Activated CD4-positive, alpha-beta T cell treated with anti-CD3 and anti-CD28 coated beads, Interleukin-2, amount 10 ng/mL, durations not matched to agents 7 days and 5 days (primary cell): ENCODE measurements at regions not wholly inside any gene's neighbourhood (a gene's known extent, or its start where the extent isn't known, plus 50 kb on each side); places are given as distances from the start of the nearest gene placed in this dataset.
"Not testable (repeated sequence)": the region's sequence is repeated elsewhere in the genome, so short reads cannot be mapped to it uniquely, and the experiment has no call there.

Experiments
- CTCF ChIA-PET: fragments of 350-600 bp; sonication (Branson Sonifier 250); formaldehyde crosslinking; loops from one replicate; lab custom pipeline; 2021; ENCODE audit warnings: antibody characterized with exemption; lab: Charles Lee
- POLR2A ChIA-PET: fragments of 350-600 bp; sonication (Branson Sonifier 250); formaldehyde crosslinking; loops from one replicate; lab custom pipeline; 2021; ENCODE audit warnings: antibody characterized with exemption; lab: Charles Lee
- DNase-seq: peaks from one replicate; pipeline ENCODE4 v3.0.0-alpha.2; 2020
- H3K27ac Mint-ChIP-seq: one replicate; pipeline ENCODE4 v1.8.0; 2021; ENCODE audit warnings: mild to moderate bottlenecking, moderate library complexity, mixed read lengths
- H3K27me3 Mint-ChIP-seq: one replicate; pipeline ENCODE4 v1.8.0; 2021; ENCODE audit warnings: mixed read lengths
- H3K36me3 Mint-ChIP-seq: one replicate; pipeline ENCODE4 v1.8.0; 2021; ENCODE audit warnings: low read depth, mixed read lengths
- H3K4me1 Mint-ChIP-seq: one replicate; pipeline ENCODE4 v1.8.0; 2021; ENCODE audit warnings: mixed read lengths
- H3K4me3 Mint-ChIP-seq: one replicate; pipeline ENCODE4 v1.8.0; 2021; ENCODE audit warnings: mild to moderate bottlenecking, moderate library complexity, mixed read lengths
- H3K9me3 Mint-ChIP-seq: one replicate; pipeline ENCODE4 v1.8.0; 2021; ENCODE audit warnings: mixed read lengths

DNA sequence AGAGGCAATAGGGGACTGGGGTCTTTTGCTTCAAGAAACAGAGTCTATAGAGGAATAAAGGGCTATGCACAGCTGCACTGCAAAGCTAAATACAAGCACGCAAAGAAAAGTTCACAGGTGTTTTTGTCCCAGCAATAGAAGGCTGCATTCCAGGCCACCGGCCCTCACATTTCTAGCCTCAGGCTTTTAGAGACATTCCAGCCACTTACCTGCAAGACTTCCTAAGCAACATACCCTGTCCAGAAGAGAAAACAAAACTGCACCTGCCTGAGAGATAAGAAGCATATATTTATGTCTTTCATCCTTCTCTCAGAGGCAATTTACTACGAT is 220.5 kb downstream of the OPA1 start:
- ChIA-PET POLR2A (no interaction called here), CTCF (no interaction called here)
- no peak overlapping the region for H3K27ac Mint-ChIP-seq
- no peaks in the 10 kb centered on the region for H3K36me3 Mint-ChIP-seq
- no peak for DNase-seq
- H3K9me3 Mint-ChIP-seq, result no peaks in the 10 kb centered on the region
- H3K27me3 Mint-ChIP-seq, result peaks cover 9% of the 10 kb centered on the region
- no peak overlapping the region for H3K4me3 Mint-ChIP-seq
- H3K4me1 Mint-ChIP-seq, result no peaks in the 10 kb centered on the region

DNA sequence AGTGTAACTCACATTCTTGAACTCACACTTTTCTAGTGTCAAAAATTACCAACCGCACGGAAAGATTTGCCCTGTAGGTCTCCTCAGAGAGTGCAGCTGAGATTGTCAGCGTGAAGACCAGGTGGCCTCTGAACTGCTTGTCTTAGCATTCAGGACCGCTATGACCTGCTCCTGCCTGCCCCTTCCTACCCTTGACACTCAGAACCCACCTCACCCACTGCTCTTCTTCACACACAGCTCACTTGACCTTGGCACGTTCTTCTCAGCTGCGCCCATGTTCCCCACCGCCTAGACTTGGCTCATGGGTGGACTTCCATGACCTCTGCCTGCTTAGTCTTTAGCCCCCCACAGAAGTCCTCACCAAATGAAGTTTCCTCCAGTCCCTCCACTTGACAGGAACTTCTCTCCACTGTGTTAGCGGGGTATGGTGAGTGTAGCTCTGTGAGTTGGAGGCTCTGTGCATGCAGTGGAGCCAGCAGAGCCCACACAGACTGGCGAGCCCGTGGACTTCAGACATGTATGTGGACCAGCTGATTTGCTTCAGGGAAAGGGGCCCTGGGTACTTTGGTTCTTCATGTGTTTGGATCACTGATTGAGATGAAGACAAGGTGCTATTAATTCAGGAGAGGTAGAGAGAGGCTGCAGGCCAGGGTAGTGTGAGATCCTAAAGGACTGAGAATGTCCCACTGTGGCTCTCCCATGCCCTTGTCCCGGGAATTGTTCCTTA is 221.3 kb downstream of the OPA1 start:
- peaks cover 9% of the 10 kb centered on the region for H3K27me3 Mint-ChIP-seq
- H3K4me3 Mint-ChIP-seq, result no peak overlapping the region
- no peaks in the 10 kb centered on the region for H3K36me3 Mint-ChIP-seq
- no peak overlapping the region for H3K27ac Mint-ChIP-seq
- POLR2A ChIA-PET, result no interaction called here
- DNase-seq, result no peak
- H3K9me3 Mint-ChIP-seq, result no peaks in the 10 kb centered on the region
- CTCF ChIA-PET, result no interaction called here
- no peaks in the 10 kb centered on the region for H3K4me1 Mint-ChIP-seq

DNA sequence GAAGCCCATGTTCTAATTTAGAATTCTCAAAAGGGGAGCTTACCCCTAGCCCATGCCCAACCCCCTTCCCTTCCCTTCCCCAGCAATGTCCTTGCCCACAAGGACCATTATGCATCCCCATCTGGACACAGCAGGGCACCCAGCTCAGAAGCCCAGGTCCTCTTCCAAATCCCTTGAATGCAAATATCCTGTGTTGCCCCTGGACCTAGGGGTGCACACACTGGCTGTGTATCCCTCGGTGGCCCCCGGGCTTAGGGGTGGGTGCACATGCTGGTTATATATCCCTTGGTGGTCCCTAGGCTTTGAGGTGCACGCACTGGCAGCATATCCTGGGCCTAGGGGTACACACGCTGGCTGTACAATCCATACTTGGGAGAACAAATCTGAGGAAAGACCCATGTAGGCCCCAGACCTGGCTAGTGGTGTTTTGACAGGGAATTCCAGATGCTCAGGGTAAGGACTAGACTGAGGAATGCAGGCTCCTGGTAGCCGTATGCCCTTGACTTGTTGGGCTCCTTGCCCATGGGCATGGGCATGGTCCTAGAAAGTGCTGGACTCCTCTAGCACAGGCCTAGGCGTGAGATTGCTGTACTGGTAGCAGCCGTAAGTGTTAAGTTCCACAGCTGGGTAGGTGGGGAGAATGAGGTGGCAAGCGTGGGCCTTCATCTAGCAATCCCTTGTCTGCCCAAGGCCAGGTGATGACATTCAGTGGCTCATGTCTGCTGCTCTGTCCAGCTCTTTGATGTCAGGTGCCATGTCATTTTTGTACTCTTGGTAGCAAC is 222.4 kb downstream of the OPA1 start:
- Mint-ChIP-seq H3K4me3 (no peak overlapping the region), H3K27me3 (peaks cover 11% of the 10 kb centered on the region), H3K9me3 (no peaks in the 10 kb centered on the region), H3K27ac (no peak overlapping the region), H3K4me1 (no peaks in the 10 kb centered on the region), H3K36me3 (no peaks in the 10 kb centered on the region)
- POLR2A ChIA-PET, result no interaction called here
- CTCF ChIA-PET, result interaction anchor here (0.6 kb wide), 1 partner anchor 298 kb away, joined by 3 read pairs; no protein-coding TSS in a partner anchor
- DNase-seq, result no peak

DNA sequence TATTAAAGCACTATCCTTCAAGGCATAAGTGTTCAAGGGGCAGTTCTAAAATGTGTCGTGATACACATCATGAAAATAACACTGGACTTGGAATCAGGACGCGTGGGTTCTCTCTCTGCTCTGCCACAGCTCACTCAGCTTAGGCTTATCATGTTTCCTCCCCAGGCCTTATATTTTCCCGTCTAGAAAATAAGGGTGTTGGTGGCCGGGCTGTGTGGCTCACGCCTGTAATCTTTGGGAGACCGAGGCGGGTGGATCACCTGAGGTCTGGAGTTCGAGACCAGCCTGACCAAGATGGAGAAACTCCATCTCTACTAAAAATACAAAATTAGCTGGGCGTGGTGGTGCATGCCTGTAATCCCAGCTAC is 223.0 kb downstream of the OPA1 start:
- H3K4me3 Mint-ChIP-seq, result no peak overlapping the region
- ChIA-PET CTCF (interaction anchor here (0.6 kb wide), 1 partner anchor 298 kb away, joined by 3 read pairs; no protein-coding TSS in a partner anchor), POLR2A (no interaction called here)
- no peaks in the 10 kb centered on the region for H3K4me1 Mint-ChIP-seq
- no peaks in the 10 kb centered on the region for H3K9me3 Mint-ChIP-seq
- no peak overlapping the region for H3K27ac Mint-ChIP-seq
- no peaks in the 10 kb centered on the region for H3K36me3 Mint-ChIP-seq
- DNase-seq, result no peak
- H3K27me3 Mint-ChIP-seq, result peaks cover 13% of the 10 kb centered on the region

DNA sequence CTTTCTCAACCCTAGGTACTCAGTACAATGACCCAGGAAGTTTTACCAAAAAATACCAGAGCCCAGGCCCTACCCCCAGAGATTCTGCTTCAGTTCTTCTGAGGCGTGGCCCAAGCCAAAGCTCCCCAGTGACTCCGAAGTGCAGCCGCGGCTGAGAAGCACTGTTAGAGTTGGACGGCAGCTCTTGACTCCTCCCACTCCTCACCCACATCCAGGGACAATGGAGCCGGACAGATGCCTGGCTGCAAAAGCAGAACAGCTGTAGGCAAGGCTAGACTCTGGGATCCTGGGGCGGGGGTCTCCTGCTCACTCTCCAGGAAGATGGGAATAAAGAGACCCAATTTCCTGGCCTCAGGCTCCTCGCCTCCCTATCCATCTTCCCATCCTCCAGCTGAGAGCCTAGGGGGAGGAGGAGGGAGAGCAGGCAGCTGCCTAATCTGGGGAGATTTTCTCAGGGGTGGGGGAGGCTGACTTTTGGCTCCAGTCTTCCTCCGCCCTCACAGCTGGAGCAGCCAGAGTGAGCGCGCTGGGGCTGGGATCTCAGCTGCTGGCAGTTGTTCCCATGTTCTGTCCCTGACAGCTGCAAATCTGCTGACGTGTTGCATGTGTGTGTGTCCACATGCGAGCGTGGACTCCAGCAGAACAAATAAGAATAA is 223.8 kb downstream of the OPA1 start:
- H3K9me3 Mint-ChIP-seq, result no peaks in the 10 kb centered on the region
- no peaks in the 10 kb centered on the region for H3K36me3 Mint-ChIP-seq
- H3K27ac Mint-ChIP-seq, result no peak overlapping the region
- H3K4me3 Mint-ChIP-seq, result no peak overlapping the region
- POLR2A ChIA-PET, result no interaction called here
- no peaks in the 10 kb centered on the region for H3K4me1 Mint-ChIP-seq
- no peak for DNase-seq
- CTCF ChIA-PET, result interaction anchor here (0.5 kb wide), 1 partner anchor 594 kb away, joined by 6 read pairs; no protein-coding TSS in a partner anchor
- H3K27me3 Mint-ChIP-seq, result peaks cover 13% of the 10 kb centered on the region

DNA sequence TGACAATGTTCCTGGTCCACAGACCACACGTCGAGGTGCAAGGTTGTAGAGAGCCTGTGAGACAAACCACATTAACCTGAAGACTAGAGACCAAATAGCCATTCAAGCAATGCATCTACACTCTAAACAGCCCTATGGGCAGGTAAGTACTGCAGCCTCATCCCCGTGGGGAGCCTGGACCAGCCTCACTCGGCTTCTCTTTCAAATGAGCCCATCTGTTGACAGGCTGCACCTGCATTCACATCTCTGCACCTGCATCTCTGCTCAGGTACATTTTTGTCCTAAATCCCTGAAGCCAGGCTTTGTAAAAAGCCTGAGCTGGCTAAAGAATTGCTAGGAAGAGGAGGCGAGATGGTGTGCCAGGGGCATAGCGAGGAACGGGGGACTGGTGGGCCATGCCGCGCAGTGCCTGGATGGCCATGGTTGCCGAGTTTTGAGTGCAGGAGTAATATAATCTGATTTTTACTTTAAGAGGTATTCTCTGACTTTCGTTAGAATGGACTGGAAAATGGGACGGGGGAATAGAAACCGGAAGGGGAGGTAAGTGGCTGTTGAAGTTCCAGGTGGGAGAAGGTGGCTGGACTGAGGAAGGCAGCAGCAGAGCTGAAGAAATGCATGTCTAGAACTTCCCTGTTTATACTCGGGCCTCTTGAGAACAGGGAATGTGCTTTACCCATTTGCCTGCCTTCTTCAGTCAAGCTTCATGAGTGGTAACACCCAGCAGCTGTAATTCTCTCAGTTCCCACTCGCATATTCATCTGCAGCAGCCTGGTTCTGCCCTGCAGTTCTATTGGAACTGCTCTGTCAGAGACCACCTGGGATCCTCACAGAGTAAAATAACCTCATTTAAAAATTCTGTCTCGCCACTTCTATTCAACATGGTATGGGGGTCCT is 226.4 kb downstream of the OPA1 start:
- Mint-ChIP-seq H3K4me1 (no peaks in the 10 kb centered on the region), H3K9me3 (no peaks in the 10 kb centered on the region), H3K27me3 (peaks cover 23% of the 10 kb centered on the region), H3K27ac (no peak overlapping the region), H3K36me3 (no peaks in the 10 kb centered on the region), H3K4me3 (no peak overlapping the region)
- no peak for DNase-seq
- ChIA-PET CTCF (no interaction called here), POLR2A (no interaction called here)

DNA sequence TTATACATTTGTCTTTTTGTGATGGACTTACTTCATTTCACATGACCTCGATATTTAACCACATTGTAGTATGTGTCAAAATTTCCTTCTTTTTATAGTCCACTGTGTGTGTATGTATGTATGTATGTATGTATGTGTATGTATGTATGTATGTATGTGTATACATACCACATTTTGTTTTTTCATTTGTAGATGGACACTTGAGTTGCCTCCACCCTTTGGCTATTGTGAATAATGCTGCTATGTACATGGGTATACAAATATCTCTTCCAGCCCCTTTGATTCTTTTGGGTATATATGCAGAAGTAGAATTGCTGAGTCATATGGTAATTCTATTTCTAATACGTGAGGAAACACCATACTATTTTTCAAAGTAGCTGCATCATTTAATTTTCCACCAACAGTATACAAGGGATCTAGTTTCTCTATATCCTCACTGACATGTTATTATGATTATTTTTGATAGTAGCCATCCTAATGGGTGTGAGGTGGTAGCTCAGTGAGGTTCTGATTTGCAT is 228.2 kb downstream of the OPA1 start:
- H3K4me1 Mint-ChIP-seq, result no peaks in the 10 kb centered on the region
- ChIA-PET POLR2A (no interaction called here), CTCF (no interaction called here)

DNA sequence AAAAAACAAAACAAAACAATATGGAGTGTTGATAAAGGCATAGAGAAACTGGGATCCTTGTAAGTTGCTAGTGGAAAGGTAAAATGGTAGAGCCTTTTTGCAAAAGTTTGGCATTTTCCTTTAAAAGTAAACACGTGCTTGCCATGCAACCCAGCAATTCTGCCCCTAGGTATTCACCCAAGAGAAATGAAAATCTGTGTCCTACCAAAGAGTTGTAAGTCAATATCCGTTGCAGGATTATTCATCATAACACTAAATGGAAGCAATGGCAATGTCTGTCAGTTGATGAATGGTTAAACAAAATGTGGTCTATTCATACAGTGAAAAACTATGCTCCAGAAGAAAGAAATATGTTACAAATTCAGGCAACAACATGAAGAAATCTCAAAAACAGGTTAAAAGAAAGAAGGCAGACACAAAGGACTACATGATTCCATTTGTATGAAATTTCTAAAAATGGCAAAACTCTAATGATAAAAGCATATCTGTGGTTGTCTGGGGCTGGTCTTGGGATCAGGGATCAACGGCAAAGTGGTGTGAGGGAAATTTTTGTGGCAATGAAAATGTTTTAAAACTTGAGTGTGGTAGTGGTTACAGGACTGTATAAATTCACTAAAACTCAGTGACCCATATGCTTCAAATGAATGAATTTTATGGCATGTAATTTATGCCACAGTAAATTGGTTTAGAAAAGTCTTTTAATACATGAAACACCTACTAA is 229.6 kb downstream of the OPA1 start:
- H3K36me3 Mint-ChIP-seq, result no peaks in the 10 kb centered on the region
- DNase-seq, result no peak
- ChIA-PET CTCF (no interaction called here), POLR2A (interaction anchor here (0.6 kb wide), 1 partner anchor 18 kb away, joined by 3 read pairs; no protein-coding TSS in a partner anchor)
- H3K4me3 Mint-ChIP-seq, result no peak overlapping the region
- H3K4me1 Mint-ChIP-seq, result no peaks in the 10 kb centered on the region
- no peak overlapping the region for H3K27ac Mint-ChIP-seq
- no peaks in the 10 kb centered on the region for H3K9me3 Mint-ChIP-seq
- peaks cover 26% of the 10 kb centered on the region for H3K27me3 Mint-ChIP-seq

More for the DNA sequence above, 228.2 kb downstream of the OPA1 start:
- Mint-ChIP-seq H3K27me3 (peaks cover 26% of the 10 kb centered on the region), H3K4me3 (no peak overlapping the region), H3K9me3 (no peaks in the 10 kb centered on the region), H3K27ac (no peak overlapping the region), H3K36me3 (no peaks in the 10 kb centered on the region)
- DNase-seq, result no peak

DNA sequence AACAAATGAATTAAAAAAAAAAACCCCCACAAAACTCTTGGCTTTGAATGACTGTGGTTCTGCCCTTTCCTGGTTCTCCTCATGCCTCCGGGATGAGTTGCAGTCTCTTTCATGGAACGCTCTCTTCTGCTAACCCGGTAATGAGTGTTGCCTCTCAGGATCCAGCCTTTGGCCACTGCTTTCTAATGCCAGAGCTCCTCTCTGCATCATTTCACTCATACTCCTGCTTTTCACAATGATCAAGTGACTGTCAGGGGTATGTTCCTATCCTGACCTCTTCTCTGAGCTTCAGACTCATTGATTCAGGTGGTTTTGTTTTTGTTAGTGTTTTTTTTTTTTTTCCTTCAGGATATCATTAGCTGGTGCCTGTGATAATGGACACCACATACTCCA is 230.2 kb downstream of the OPA1 start:
- not testable (repeated sequence) for H3K4me1 Mint-ChIP-seq, H3K36me3 Mint-ChIP-seq, DNase-seq, H3K4me3 Mint-ChIP-seq, H3K27ac Mint-ChIP-seq, H3K9me3 Mint-ChIP-seq
- ChIA-PET POLR2A (interaction anchor here (0.6 kb wide), 1 partner anchor 19 kb away, joined by 3 read pairs; no protein-coding TSS in a partner anchor), CTCF (interaction anchor here (0.8 kb wide), 1 partner anchor 217 kb away, joined by 4 read pairs; no protein-coding TSS in a partner anchor)
- peaks cover 28% of the 10 kb centered on the region for H3K27me3 Mint-ChIP-seq

DNA sequence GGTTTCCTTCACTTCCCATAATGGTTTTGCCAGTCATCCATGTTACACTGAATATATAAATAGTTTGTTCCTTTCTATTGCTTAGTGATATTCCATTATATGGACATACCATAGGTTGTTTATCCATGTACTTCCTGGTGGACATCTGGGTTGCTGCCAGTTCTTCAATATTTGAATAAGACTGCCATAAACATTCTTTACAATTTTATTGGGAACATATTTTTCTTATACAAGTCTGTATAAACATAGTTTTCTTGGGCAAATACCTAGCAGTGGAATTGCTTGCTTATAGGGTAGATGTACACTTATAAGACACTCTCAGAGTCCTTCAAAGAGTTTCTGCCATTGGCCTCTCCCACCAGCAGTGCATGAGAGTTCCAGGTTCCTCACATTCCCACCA is 231.4 kb downstream of the OPA1 start:
- DNase-seq, result no peak
- Mint-ChIP-seq H3K27me3 (peaks cover 28% of the 10 kb centered on the region), H3K9me3 (no peaks in the 10 kb centered on the region), H3K4me1 (no peaks in the 10 kb centered on the region), H3K27ac (no peak overlapping the region), H3K36me3 (no peaks in the 10 kb centered on the region), H3K4me3 (no peak overlapping the region)
- POLR2A ChIA-PET, result no interaction called here
- CTCF ChIA-PET, result no interaction called here

DNA sequence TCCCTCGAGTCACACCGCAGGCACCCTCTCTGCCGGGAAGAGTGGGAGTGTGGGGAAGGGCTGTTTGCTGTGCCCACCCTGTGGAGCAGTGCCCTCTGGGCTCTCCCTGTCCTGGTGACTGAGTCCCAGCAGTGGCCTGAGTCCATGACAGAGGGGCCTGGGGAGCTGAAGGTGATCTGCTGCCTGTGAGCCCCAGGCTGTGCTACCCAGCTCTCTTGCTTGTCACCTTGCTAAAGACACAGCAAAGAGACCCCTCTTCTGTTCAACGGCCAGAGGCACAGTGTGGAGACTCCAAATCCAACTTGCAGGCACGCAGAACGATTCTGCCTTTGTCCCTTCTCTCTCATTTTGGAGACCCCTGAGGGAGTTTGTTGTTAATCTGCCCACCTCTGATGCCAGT is 232.6 kb downstream of the OPA1 start:
- no peaks in the 10 kb centered on the region for H3K4me1 Mint-ChIP-seq
- ChIA-PET POLR2A (no interaction called here), CTCF (interaction anchor here (1.5 kb wide), 1 partner anchor 18 kb away, joined by 3 read pairs; no protein-coding TSS in a partner anchor)
- H3K36me3 Mint-ChIP-seq, result no peaks in the 10 kb centered on the region
- no peak overlapping the region for H3K27ac Mint-ChIP-seq
- no peak for DNase-seq
- H3K9me3 Mint-ChIP-seq, result no peaks in the 10 kb centered on the region
- no peak overlapping the region for H3K4me3 Mint-ChIP-seq
- peaks cover 27% of the 10 kb centered on the region for H3K27me3 Mint-ChIP-seq
